Upper lobe of right lung (tissue), 1 donor: ENCODE measurements at regions not wholly inside any gene's neighbourhood (a gene's known extent, or its start where the extent isn't known, plus 50 kb on each side); places are given as distances from the start of the nearest gene placed in this dataset.

Experiments
- ATAC-seq: fragments of 200-7000 bp; cut with Tn5 transposase; one replicate; pipeline ENCODE4 v1.9.1; 2020; ENCODE audit warnings: mild to moderate bottlenecking, moderate library complexity
- DNase-seq: peaks from one replicate; pipeline ENCODE4 v3.0.0-alpha.2; 2020
- H3K27ac ChIP-seq: fragments of 200-600 bp; one replicate; pipeline ENCODE4 v1.8.0; 2022
- H3K27me3 ChIP-seq: fragments of 200-600 bp; one replicate; pipeline ENCODE4 v1.8.0; 2022; ENCODE audit warnings: mild to moderate bottlenecking
- H3K36me3 ChIP-seq: fragments of 200-600 bp; one replicate; pipeline ENCODE4 v1.8.0; 2022
- H3K4me1 ChIP-seq: fragments of 200-600 bp; one replicate; pipeline ENCODE4 v1.8.0; 2022
- H3K4me3 ChIP-seq: fragments of 200-600 bp; one replicate; pipeline ENCODE4 v1.8.0; 2022; ENCODE audit warnings: mild to moderate bottlenecking
- H3K9me3 ChIP-seq: fragments of 200-600 bp; one replicate; pipeline ENCODE4 v1.8.0; 2022
- intact Hi-C: fragments of 100-400 bp; cut with DNase I; formaldehyde crosslinking; loops from one replicate; pipeline ENCODE4 v1.11.0; 2022
- TF ChIP-seq, protein P1 (sequence below): fragments of 200-600 bp; IDR thresholded peaks from one replicate; pipeline ENCODE4 v1.8.0; 2022; ENCODE audit warnings: antibody characterized with exemption
- donor health status: DM: no; HTN: yes; CAD: no; lungs with severe emphysema.

DNA sequence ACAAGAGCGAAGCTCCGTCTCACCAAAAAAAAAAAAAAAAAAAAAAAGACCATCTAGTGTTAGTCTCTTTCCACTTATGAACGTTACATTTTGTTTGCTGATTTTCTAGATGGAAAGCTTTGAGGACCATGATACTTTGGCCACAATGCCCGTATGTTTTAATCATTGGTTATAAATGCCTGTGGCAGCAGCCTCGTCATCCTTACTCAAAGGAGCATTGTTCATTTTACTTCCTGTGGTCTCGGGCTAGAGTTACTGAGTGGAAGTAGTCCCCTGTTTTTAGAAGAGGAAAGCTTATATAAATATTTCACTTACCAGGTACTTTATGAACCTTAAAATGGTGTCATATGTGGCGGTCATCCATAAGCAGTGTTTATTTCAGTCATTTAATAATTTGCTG lies 359.9 kb downstream of the AEBP2 start:
- TF ChIP-seq, protein P1, sequence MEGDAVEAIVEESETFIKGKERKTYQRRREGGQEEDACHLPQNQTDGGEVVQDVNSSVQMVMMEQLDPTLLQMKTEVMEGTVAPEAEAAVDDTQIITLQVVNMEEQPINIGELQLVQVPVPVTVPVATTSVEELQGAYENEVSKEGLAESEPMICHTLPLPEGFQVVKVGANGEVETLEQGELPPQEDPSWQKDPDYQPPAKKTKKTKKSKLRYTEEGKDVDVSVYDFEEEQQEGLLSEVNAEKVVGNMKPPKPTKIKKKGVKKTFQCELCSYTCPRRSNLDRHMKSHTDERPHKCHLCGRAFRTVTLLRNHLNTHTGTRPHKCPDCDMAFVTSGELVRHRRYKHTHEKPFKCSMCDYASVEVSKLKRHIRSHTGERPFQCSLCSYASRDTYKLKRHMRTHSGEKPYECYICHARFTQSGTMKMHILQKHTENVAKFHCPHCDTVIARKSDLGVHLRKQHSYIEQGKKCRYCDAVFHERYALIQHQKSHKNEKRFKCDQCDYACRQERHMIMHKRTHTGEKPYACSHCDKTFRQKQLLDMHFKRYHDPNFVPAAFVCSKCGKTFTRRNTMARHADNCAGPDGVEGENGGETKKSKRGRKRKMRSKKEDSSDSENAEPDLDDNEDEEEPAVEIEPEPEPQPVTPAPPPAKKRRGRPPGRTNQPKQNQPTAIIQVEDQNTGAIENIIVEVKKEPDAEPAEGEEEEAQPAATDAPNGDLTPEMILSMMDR: no peak
- Histone ChIP-seq H3K36me3 (no peaks in the 10 kb centered on the region), H3K27ac (no peak overlapping the region), H3K4me3 (no peak overlapping the region), H3K9me3 (no peaks in the 10 kb centered on the region), H3K4me1 (peaks cover 5% of the 10 kb centered on the region), H3K27me3 (no peaks in the 10 kb centered on the region)
- intact Hi-C loops: no loop called here
- DNase-seq (no peak), ATAC-seq (no peak)

DNA sequence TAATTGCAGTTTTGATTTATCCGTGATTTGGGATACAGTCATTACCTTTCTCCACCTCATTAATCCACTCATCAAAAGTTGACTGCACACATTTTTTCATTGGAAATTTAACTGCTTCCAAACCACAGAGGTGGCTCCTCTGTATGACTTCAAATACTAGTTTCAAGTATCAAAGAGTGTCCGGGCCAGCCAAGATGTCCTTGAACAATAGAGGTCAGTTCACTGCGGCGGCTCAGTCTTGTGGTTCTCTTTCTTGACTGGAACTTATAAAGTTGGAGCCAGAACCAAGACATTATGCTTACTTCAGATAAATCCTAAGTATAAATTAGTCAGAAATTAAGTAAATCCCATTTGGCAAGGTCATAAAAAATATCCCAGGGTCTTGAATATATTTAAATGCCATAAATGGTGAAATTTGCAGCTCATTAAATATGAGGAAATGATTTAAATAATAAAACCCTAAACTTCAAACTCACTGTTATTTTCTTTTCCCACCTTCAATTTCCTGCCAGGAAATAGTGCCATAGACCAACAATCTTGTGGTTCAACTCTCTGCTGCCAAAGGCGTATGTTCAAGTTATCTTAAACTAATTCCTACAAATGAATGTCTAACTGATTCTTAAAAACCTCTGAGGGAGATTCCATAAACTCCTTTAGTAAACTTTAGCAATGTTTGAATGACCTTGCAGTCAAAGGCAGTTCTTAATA lies 360.8 kb downstream of the AEBP2 start:
- Histone ChIP-seq H3K27ac (peak overlapping the region; percentile 13), H3K27me3 (no peaks in the 10 kb centered on the region), H3K9me3 (no peaks in the 10 kb centered on the region), H3K4me1 (peaks cover 5% of the 10 kb centered on the region), H3K36me3 (no peaks in the 10 kb centered on the region), H3K4me3 (no peak overlapping the region)
- intact Hi-C loops: no loop called here
- TF ChIP-seq, protein P1: no peak
- DNase-seq (no peak), ATAC-seq (no peak)

DNA sequence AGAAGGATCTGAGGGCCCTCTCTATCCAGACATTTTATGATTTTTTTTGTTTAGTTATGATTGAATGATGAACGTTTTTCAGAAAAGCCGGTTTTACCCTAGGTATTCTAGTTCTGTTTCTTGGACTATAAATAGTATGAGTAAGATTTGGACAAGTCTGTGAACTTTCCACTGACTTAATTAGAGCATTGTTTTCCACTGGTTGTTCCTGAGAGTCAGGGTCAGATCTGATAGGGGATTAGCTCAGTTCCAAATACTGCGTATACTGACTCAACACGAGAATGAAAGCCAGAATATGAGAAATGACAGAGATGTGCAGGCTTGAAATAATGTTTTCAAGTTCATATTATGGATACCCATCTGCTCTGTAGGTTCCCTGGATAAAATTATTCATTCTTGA lies 361.6 kb downstream of the AEBP2 start:
- Histone ChIP-seq H3K4me1 (peaks cover 5% of the 10 kb centered on the region), H3K36me3 (no peaks in the 10 kb centered on the region), H3K27me3 (no peaks in the 10 kb centered on the region), H3K4me3 (no peak overlapping the region), H3K9me3 (no peaks in the 10 kb centered on the region), H3K27ac (peak overlapping the region; percentile 13)
- TF ChIP-seq, protein P1: no peak
- DNase-seq: no peak
- intact Hi-C loops: no loop called here
- no peak for ATAC-seq

DNA sequence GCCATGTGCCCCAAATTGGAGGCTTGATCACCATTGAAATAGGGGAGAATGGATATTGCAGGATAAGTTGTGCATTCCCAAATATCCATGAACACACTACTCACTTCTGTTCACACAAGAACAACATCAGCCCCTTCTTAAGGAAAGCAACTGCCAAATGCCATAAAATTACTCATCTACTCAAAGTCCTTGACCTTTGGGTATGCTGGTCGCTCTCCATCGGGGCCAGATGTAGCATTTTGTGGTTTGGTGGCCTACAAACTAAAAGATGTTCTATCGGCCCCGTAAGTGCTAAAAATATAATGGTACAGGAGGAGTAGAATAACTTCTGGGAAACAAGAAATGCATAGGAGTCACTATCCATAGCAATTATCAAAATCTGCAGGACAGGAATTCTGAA lies 362.6 kb downstream of the AEBP2 start:
- TF ChIP-seq, protein P1: no peak
- DNase-seq: no peak
- H3K4me3 ChIP-seq: no peak overlapping the region
- no peaks in the 10 kb centered on the region for H3K36me3 ChIP-seq
- no peak for ATAC-seq
- H3K4me1 ChIP-seq: peaks cover 5% of the 10 kb centered on the region
- H3K27ac ChIP-seq: no peak overlapping the region
- H3K9me3 ChIP-seq: no peaks in the 10 kb centered on the region
- intact Hi-C loops: no loop called here
- no peaks in the 10 kb centered on the region for H3K27me3 ChIP-seq

DNA sequence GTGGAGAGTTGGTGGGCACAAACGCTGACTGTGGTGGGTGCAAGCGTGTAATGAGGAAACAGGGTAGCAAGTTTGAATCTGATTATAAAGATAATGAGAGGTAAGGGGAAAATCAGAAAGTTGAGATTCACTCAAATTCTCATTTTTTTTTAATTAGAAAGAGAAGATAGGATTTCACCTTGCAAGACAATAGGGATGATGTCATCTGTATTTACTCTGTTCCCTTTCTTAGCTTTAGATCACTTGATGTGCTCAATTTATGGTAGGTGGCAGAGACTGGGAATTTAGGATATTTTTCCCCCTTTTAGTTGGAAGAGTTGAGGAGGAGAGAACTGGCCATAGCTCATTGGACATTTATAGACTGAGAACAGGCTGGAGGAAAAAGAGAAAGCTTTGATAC lies 363.6 kb downstream of the AEBP2 start:
- Histone ChIP-seq H3K36me3 (no peaks in the 10 kb centered on the region), H3K27ac (no peak overlapping the region), H3K9me3 (no peaks in the 10 kb centered on the region), H3K27me3 (no peaks in the 10 kb centered on the region), H3K4me3 (no peak overlapping the region), H3K4me1 (peaks cover 5% of the 10 kb centered on the region)
- TF ChIP-seq, protein P1: no peak
- ATAC-seq (no peak), DNase-seq (no peak)
- intact Hi-C loops: no loop called here

DNA sequence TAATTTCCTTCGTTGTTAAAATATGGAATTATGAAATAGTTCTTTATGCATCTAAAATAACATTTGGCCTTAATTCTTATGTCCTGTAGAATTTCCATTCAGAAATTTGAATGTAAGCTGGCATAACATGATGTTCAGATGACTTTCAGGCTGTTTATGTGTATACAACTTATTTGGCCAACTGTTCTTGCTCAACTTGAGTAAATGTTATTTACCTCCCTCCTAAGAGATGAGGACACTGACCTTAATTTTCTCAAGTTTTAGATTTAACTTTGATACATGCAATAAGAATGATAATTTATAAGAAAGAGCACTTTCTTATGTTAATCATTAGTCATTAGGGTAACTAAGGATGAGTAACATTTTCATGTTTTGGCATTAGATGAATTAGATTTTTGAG lies 365.4 kb downstream of the AEBP2 start:
- Histone ChIP-seq H3K27ac (no peak overlapping the region), H3K36me3 (no peaks in the 10 kb centered on the region), H3K9me3 (no peaks in the 10 kb centered on the region), H3K4me1 (peaks cover 3% of the 10 kb centered on the region), H3K27me3 (no peaks in the 10 kb centered on the region), H3K4me3 (no peak overlapping the region)
- intact Hi-C loops: no loop called here
- ATAC-seq: no peak
- no peak for DNase-seq
- TF ChIP-seq, protein P1: no peak
